ENCODE measurements at regions not wholly inside any gene's neighbourhood (a gene's known extent, or its start where the extent isn't known, plus 50 kb on each side); places are given as distances from the start of the nearest gene placed in this dataset.

- ChIA-PET POLR2A (no interaction called here), CTCF (no interaction called here)
- Histone ChIP-seq H3K27me3 (ENCODE audit: control insufficient read depth in 1 of 2, insufficient read depth in 2 of 2, low read length in 2 of 2) (no peaks in the 10 kb centered on the region), H3K27ac (ENCODE audit: low read depth in 1 of 2, low read length in 2 of 2) (no peak overlapping the region), H3K9me3 (ENCODE audit: control insufficient read depth in 1 of 2, insufficient read depth in 1 of 2, low read length in 2 of 2) (no peaks in the 10 kb centered on the region), H3K4me1 (ENCODE audit: insufficient read depth, low read length) (no peaks in the 10 kb centered on the region), H3K36me3 (ENCODE audit: insufficient read depth, low read length) (no peaks in the 10 kb centered on the region), H3K4me3 (ENCODE audit: low read length) (no peak overlapping the region)
- Mint-ChIP-seq H3K4me1 (ENCODE audit: low read depth) (no peaks in the 10 kb centered on the region), H3K27me3 (no peaks in the 10 kb centered on the region), H3K4me3 (no peak overlapping the region), H3K9me3 (no peaks in the 10 kb centered on the region), H3K27ac (no peak overlapping the region), H3K36me3 (ENCODE audit: low read depth) (no peaks in the 10 kb centered on the region)
- no peak for TF ChIP-seq CTCF (IDR thresholded peaks at IDR 0.05)
- DNase-seq (no peak), ATAC-seq (ENCODE audit: poor library complexity) (no peak)
- intact Hi-C loops (cut with DNase I, micrococcal nuclease): no loop called here
Observed at GRCh38 chr11:95514416-95515110, 275.0 kb downstream of the FAM76B start.

- Histone ChIP-seq H3K27ac (ENCODE audit: low read depth in 1 of 2, low read length in 2 of 2) (no peak overlapping the region), H3K36me3 (ENCODE audit: insufficient read depth, low read length) (no peaks in the 10 kb centered on the region), H3K9me3 (ENCODE audit: control insufficient read depth in 1 of 2, insufficient read depth in 1 of 2, low read length in 2 of 2) (no peaks in the 10 kb centered on the region), H3K4me3 (ENCODE audit: low read length) (no peak overlapping the region), H3K4me1 (ENCODE audit: insufficient read depth, low read length) (no peaks in the 10 kb centered on the region), H3K27me3 (ENCODE audit: control insufficient read depth in 1 of 2, insufficient read depth in 2 of 2, low read length in 2 of 2) (no peaks in the 10 kb centered on the region)
- intact Hi-C loops (cut with DNase I, micrococcal nuclease): no loop called here
- Mint-ChIP-seq H3K4me3 (no peak overlapping the region), H3K9me3 (no peaks in the 10 kb centered on the region), H3K27ac (no peak overlapping the region), H3K36me3 (ENCODE audit: low read depth) (no peaks in the 10 kb centered on the region), H3K27me3 (no peaks in the 10 kb centered on the region), H3K4me1 (ENCODE audit: low read depth) (no peaks in the 10 kb centered on the region)
- POLR2A ChIA-PET: no interaction called here
- DNase-seq (no peak), ATAC-seq (ENCODE audit: poor library complexity) (no peak)
- TF ChIP-seq CTCF (IDR thresholded peaks at IDR 0.05): no peak
- CTCF ChIA-PET: no interaction called here
Observed at GRCh38 chr11:95512682-95513081, 276.9 kb downstream of the FAM76B start.

- H3K9me3 Mint-ChIP-seq: no peaks in the 10 kb centered on the region
- H3K36me3 Mint-ChIP-seq (ENCODE audit: low read depth): no peaks in the 10 kb centered on the region
- TF ChIP-seq CTCF (IDR thresholded peaks at IDR 0.05): no peak
- CTCF ChIA-PET: interaction anchor here (1.8 kb wide), 1 partner anchor 10 kb away, joined by 3 read pairs; no protein-coding TSS in a partner anchor
- Histone ChIP-seq H3K36me3 (ENCODE audit: insufficient read depth, low read length) (no peaks in the 10 kb centered on the region), H3K4me3 (ENCODE audit: low read length) (no peak overlapping the region), H3K9me3 (ENCODE audit: control insufficient read depth in 1 of 2, insufficient read depth in 1 of 2, low read length in 2 of 2) (no peaks in the 10 kb centered on the region), H3K27me3 (ENCODE audit: control insufficient read depth in 1 of 2, insufficient read depth in 2 of 2, low read length in 2 of 2) (no peaks in the 10 kb centered on the region), H3K27ac (ENCODE audit: low read depth in 1 of 2, low read length in 2 of 2) (no peak overlapping the region), H3K4me1 (ENCODE audit: insufficient read depth, low read length) (no peaks in the 10 kb centered on the region)
- H3K27me3 Mint-ChIP-seq: no peaks in the 10 kb centered on the region
- intact Hi-C loops (cut with DNase I, micrococcal nuclease): no loop called here
- DNase-seq (no peak), ATAC-seq (ENCODE audit: poor library complexity) (no peak)
- H3K4me3 Mint-ChIP-seq: no peak overlapping the region
- POLR2A ChIA-PET: no interaction called here
- no peak overlapping the region for H3K27ac Mint-ChIP-seq
- no peaks in the 10 kb centered on the region for H3K4me1 Mint-ChIP-seq (ENCODE audit: low read depth)
Observed at GRCh38 chr11:95512177-95512576, 277.4 kb downstream of the FAM76B start.
